ENCODE measurements at regions not wholly inside any gene's neighbourhood (a gene's known extent, or its start where the extent isn't known, plus 50 kb on each side); places are given as distances from the start of the nearest gene placed in this dataset.
"Not testable (repeated sequence)": the region's sequence is repeated elsewhere in the genome, so short reads cannot be mapped to it uniquely, and the experiment has no call there.

- H3K4me1 ChIP-seq (replicated peaks in 1 of 2): no peaks in the 10 kb centered on the region
- no peak for ATAC-seq (replicated peaks in 6 of 8)
- WGBS, 10 experiments: 37 to 100% (median 85%) methylated on average over 1 to 5 of the region's 5 CpGs; no CpG with 5 or more reads in 3 of the 10 experiments
- no peak overlapping the region for H3K27ac ChIP-seq
- in situ Hi-C loops (cut with MboI; ENCODE audit: low pct_unique_long_range_greater_than_20kb in 2 of 9, low sequenced_read_pairs in 9 of 9, unreplicated experiment in 9 of 9): no loop called here
- H3K4me3 ChIP-seq: no peak overlapping the region
Observed at GRCh38 chr12:46071335-46071734, 81.0 kb upstream of the SCAF11 start.

- ATAC-seq (replicated peaks in 6 of 8): peak in 1 of 8 experiments; percentile 64
- H3K27ac ChIP-seq: no peak overlapping the region
- in situ Hi-C loops (cut with MboI; ENCODE audit: low pct_unique_long_range_greater_than_20kb in 2 of 9, low sequenced_read_pairs in 9 of 9, unreplicated experiment in 9 of 9): no loop called here
- WGBS, 10 experiments: 41 to 88% (median 82%) methylated on average over 2 to 7 of the region's 9 CpGs; no CpG with 5 or more reads in 3 of the 10 experiments
- H3K4me3 ChIP-seq: no peak overlapping the region
- H3K4me1 ChIP-seq (replicated peaks in 1 of 2): no peaks in the 10 kb centered on the region
Observed at GRCh38 chr12:46067094-46067493, 76.7 kb upstream of the SCAF11 start.

- in situ Hi-C loops (cut with MboI; ENCODE audit: low pct_unique_long_range_greater_than_20kb in 2 of 9, low sequenced_read_pairs in 9 of 9, unreplicated experiment in 9 of 9): no loop called here
- H3K4me3 ChIP-seq: no peak overlapping the region
- 8 to 100% (median 72%) methylated on average over 1 to 3 of the region's 3 CpGs; no CpG with 5 or more reads in 1 of the 10 experiments for WGBS, 10 experiments
Observed at GRCh38 chr12:46065412-46066166, 75.2 kb upstream of the SCAF11 start.

GRCh38 chr12:46064548-46064947, 74.2 kb upstream of the SCAF11 start:
- in situ Hi-C loops (cut with MboI; ENCODE audit: low pct_unique_long_range_greater_than_20kb in 2 of 9, low sequenced_read_pairs in 9 of 9, unreplicated experiment in 9 of 9): no loop called here
- no peak for ATAC-seq (replicated peaks in 6 of 8)
- Histone ChIP-seq H3K27ac (no peak overlapping the region), H3K4me3 (no peak overlapping the region), H3K4me1 (replicated peaks in 1 of 2) (no peaks in the 10 kb centered on the region)
- 20 to 100% (median 79%) methylated on average over 1 to 2 of the region's 2 CpGs; no CpG with 5 or more reads in 4 of the 10 experiments for WGBS, 10 experiments

More at GRCh38 chr12:46065412-46066166, 75.2 kb upstream of the SCAF11 start:
- no peak for ATAC-seq (replicated peaks in 6 of 8)
- Histone ChIP-seq H3K27ac (no peak overlapping the region), H3K4me1 (replicated peaks in 1 of 2) (no peaks in the 10 kb centered on the region)

- 26 to 92% (median 81%) methylated on average over 2 to 6 of the region's 7 CpGs; no CpG with 5 or more reads in 1 of the 10 experiments for WGBS, 10 experiments
- in situ Hi-C loops (cut with MboI; ENCODE audit: low pct_unique_long_range_greater_than_20kb in 2 of 9, low sequenced_read_pairs in 9 of 9, unreplicated experiment in 9 of 9); ATAC-seq (replicated peaks in 6 of 8); H3K4me1 ChIP-seq (replicated peaks in 1 of 2); H3K27ac ChIP-seq; H3K4me3 ChIP-seq: not testable (repeated sequence)
Observed at GRCh38 chr12:46058697-46059096, 68.3 kb upstream of the SCAF11 start.

GRCh38 chr12:46050805-46051204, 60.4 kb upstream of the SCAF11 start:
- in situ Hi-C loops (cut with MboI; ENCODE audit: low pct_unique_long_range_greater_than_20kb in 2 of 9, low sequenced_read_pairs in 9 of 9, unreplicated experiment in 9 of 9): no loop called here
- Histone ChIP-seq H3K4me1 (replicated peaks in 1 of 2) (no peaks in the 10 kb centered on the region), H3K27ac (no peak overlapping the region), H3K4me3 (no peak overlapping the region)
- ATAC-seq (replicated peaks in 6 of 8): no peak

GRCh38 chr12:46049665-46050064, 59.3 kb upstream of the SCAF11 start:
- 0 to 83% (median 15%) methylated on average over 1 to 2 of the region's 2 CpGs; no CpG with 5 or more reads in 3 of the 10 experiments for WGBS, 10 experiments
- peak in 1 of 8 experiments; percentile 29 for ATAC-seq (replicated peaks in 6 of 8)
- Histone ChIP-seq H3K4me3 (no peak overlapping the region), H3K27ac (no peak overlapping the region), H3K4me1 (replicated peaks in 1 of 2) (no peaks in the 10 kb centered on the region)
- in situ Hi-C loops (cut with MboI; ENCODE audit: low pct_unique_long_range_greater_than_20kb in 2 of 9, low sequenced_read_pairs in 9 of 9, unreplicated experiment in 9 of 9): no loop called here

GRCh38 chr12:46046436-46046835, 56.1 kb upstream of the SCAF11 start:
- Histone ChIP-seq H3K4me1 (replicated peaks in 1 of 2) (no peaks in the 10 kb centered on the region), H3K4me3 (no peak overlapping the region), H3K27ac (no peak overlapping the region)
- in situ Hi-C loops (cut with MboI; ENCODE audit: low pct_unique_long_range_greater_than_20kb in 2 of 9, low sequenced_read_pairs in 9 of 9, unreplicated experiment in 9 of 9): no loop called here
- WGBS, 10 experiments: 0 to 100% (median 75%) methylated on average over 1 of the region's 1 CpG; no CpG with 5 or more reads in 2 of the 10 experiments
- no peak for ATAC-seq (replicated peaks in 6 of 8)

GRCh38 chr12:46043972-46044520, 53.7 kb upstream of the SCAF11 start:
- Histone ChIP-seq H3K27ac (no peak overlapping the region), H3K4me1 (replicated peaks in 1 of 2) (no peaks in the 10 kb centered on the region), H3K4me3 (no peak overlapping the region)
- 0 to 29% (median 8%) methylated on average over 1 of the region's 1 CpG; no CpG with 5 or more reads in 2 of the 10 experiments for WGBS, 10 experiments
- in situ Hi-C loops (cut with MboI; ENCODE audit: low pct_unique_long_range_greater_than_20kb in 2 of 9, low sequenced_read_pairs in 9 of 9, unreplicated experiment in 9 of 9): no loop called here
- peak in 2 of 8 experiments; percentile 25 to 65 for ATAC-seq (replicated peaks in 6 of 8)
